ENCODE measurements at regions not wholly inside any gene's neighbourhood (a gene's known extent, or its start where the extent isn't known, plus 50 kb on each side); places are given as distances from the start of the nearest gene placed in this dataset.

DNA sequence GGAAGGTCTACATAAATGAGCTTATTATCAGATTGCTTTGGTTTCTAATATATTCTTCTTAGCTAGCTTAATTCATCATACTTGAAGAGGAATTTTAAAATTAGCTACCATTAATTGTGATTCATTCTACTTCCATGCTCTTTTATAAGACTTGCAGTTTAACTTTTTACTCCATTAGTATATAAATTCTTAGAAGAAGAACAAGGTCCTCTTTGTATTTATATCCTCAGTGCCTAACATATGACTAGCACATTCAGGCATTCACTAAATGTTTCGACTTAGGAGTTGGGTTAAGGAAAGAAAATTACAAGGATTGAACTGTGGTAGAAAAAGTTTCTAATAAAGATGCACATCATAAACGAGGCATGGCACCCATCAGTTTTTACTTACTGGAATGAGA, 1135.5 kb downstream of the JRKL start:
- Histone ChIP-seq H3K36me3 (ENCODE audit: control insufficient read depth, insufficient read depth, low read length) (no peaks in the 10 kb centered on the region), H3K4me1 (no peaks in the 10 kb centered on the region), H3K4me3 (ENCODE audit: low read depth, low read length) (no peak overlapping the region), H3K27me3 (replicated peaks; ENCODE audit: control insufficient read depth, insufficient read depth, low read length) (no peaks in the 10 kb centered on the region), H3K9me3 (0 out of 2 replicates have a peak, but pooled peaks cover 2% of the 10 kb centered on the region)
- no peaks in the 10 kb centered on the region for H3K27me3 Mint-ChIP-seq (ENCODE audit: insufficient read depth, unreplicated experiment)
- ChIA-PET CTCF (no interaction called here), POLR2A (no interaction called here)
- no peaks in the 10 kb centered on the region for H3K36me3 Mint-ChIP-seq (ENCODE audit: insufficient read depth, unreplicated experiment)
- DNase-seq: no peak
- TF ChIP-seq, protein P1, sequence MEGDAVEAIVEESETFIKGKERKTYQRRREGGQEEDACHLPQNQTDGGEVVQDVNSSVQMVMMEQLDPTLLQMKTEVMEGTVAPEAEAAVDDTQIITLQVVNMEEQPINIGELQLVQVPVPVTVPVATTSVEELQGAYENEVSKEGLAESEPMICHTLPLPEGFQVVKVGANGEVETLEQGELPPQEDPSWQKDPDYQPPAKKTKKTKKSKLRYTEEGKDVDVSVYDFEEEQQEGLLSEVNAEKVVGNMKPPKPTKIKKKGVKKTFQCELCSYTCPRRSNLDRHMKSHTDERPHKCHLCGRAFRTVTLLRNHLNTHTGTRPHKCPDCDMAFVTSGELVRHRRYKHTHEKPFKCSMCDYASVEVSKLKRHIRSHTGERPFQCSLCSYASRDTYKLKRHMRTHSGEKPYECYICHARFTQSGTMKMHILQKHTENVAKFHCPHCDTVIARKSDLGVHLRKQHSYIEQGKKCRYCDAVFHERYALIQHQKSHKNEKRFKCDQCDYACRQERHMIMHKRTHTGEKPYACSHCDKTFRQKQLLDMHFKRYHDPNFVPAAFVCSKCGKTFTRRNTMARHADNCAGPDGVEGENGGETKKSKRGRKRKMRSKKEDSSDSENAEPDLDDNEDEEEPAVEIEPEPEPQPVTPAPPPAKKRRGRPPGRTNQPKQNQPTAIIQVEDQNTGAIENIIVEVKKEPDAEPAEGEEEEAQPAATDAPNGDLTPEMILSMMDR (IDR thresholded peaks at IDR 0.05; ENCODE audit: insufficient read depth in 1 of 2, low read depth in 1 of 2, low read length in 1 of 2, severe bottlenecking in 1 of 2, unreplicated experiment in 1 of 2): no peak
- BruUV-seq (replicated peaks): no TSS peak
- H3K27ac Mint-ChIP-seq (ENCODE audit: unreplicated experiment): no peak overlapping the region
- peaks cover under 1% of the 10 kb centered on the region for H3K9me3 Mint-ChIP-seq (ENCODE audit: unreplicated experiment)
- no peaks in the 10 kb centered on the region for H3K4me1 Mint-ChIP-seq (ENCODE audit: low read depth, unreplicated experiment)
- no peak overlapping the region for H3K4me3 Mint-ChIP-seq (ENCODE audit: unreplicated experiment)
- intact Hi-C loops (cut with micrococcal nuclease; ENCODE audit: unreplicated experiment): no loop called here

DNA sequence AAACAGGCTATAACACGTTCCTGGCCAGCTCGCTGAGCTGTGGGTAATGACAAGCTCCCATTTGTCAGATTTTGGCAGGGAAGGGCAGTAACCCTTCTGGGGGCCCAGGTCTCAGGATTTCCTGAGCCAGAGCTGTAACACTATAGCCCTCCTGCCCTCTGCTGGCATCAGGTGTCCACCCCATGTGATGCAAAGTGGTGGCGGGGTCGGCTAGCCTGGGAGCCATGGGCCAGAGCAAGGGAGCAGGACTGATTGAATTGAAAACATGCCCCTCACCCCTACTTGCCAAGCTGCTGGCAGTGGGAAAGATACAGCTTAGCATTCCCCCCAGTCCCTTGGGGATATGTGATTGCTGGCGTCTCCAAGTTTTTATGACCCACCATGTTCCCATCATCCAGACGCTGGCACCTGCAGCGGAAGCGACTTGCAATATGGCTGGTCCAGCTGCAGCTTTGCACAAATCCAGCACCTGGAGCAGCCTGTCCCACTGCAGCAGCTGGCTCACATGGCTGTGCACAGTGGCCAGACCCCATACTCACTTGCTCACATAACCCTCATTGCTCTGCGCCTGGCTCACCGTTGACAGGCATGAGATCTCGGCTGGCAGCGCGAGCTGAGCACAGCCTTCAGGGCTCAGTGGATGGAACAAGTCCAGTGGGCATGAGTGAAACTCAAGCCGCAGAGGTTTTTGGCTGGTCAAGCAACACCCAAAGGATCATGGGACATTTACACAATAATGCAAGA, 1147.8 kb downstream of the JRKL start:
- intact Hi-C loops (cut with micrococcal nuclease; ENCODE audit: unreplicated experiment): no loop called here
- Histone ChIP-seq H3K4me1 (no peaks in the 10 kb centered on the region), H3K9me3 (no peaks in the 10 kb centered on the region; the same call in 1 of the 2 replicates), H3K27me3 (replicated peaks; ENCODE audit: control insufficient read depth, insufficient read depth, low read length) (no peaks in the 10 kb centered on the region), H3K36me3 (ENCODE audit: control insufficient read depth, insufficient read depth, low read length) (no peaks in the 10 kb centered on the region), H3K4me3 (ENCODE audit: low read depth, low read length) (no peak overlapping the region)
- H3K4me3 Mint-ChIP-seq (ENCODE audit: unreplicated experiment): no peak overlapping the region
- CTCF ChIA-PET: no interaction called here
- H3K27ac Mint-ChIP-seq (ENCODE audit: unreplicated experiment): no peak overlapping the region
- no peak for DNase-seq
- H3K27me3 Mint-ChIP-seq (ENCODE audit: insufficient read depth, unreplicated experiment): peaks cover 3% of the 10 kb centered on the region
- TF ChIP-seq, protein P1 (IDR thresholded peaks at IDR 0.05; ENCODE audit: insufficient read depth in 1 of 2, low read depth in 1 of 2, low read length in 1 of 2, severe bottlenecking in 1 of 2, unreplicated experiment in 1 of 2): no peak
- POLR2A ChIA-PET: no interaction called here
- no peaks in the 10 kb centered on the region for H3K4me1 Mint-ChIP-seq (ENCODE audit: low read depth, unreplicated experiment)
- H3K36me3 Mint-ChIP-seq (ENCODE audit: insufficient read depth, unreplicated experiment): no peaks in the 10 kb centered on the region
- H3K9me3 Mint-ChIP-seq (ENCODE audit: unreplicated experiment): peaks cover 31% of the 10 kb centered on the region
- BruUV-seq (replicated peaks): no TSS peak

DNA sequence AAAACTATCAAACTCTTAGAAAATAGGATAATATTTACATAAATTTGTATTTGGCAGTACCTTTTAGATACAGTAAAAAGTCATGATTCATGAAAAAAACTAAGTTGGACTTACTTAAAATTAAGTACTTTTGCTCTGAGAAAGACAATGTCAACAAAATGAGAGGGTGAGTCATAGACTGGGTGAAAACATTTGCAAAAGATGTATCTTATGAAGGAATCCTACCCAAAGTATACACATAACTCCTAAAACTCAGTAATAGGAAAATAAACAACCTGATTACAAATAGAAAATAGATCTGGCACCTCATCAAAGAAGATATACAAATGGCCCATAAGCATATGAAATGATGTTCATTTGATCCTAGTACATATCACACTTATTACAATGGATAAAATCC, 1154.6 kb downstream of the JRKL start:
- Histone ChIP-seq H3K4me3 (ENCODE audit: low read depth, low read length) (no peak overlapping the region), H3K27me3 (replicated peaks; ENCODE audit: control insufficient read depth, insufficient read depth, low read length) (no peaks in the 10 kb centered on the region), H3K36me3 (ENCODE audit: control insufficient read depth, insufficient read depth, low read length) (no peaks in the 10 kb centered on the region), H3K9me3 (no peaks in the 10 kb centered on the region), H3K4me1 (no peaks in the 10 kb centered on the region)
- no peak overlapping the region for H3K4me3 Mint-ChIP-seq (ENCODE audit: unreplicated experiment)
- no TSS peak for BruUV-seq (replicated peaks)
- H3K27ac Mint-ChIP-seq (ENCODE audit: unreplicated experiment): no peak overlapping the region
- H3K27me3 Mint-ChIP-seq (ENCODE audit: insufficient read depth, unreplicated experiment): peaks cover 3% of the 10 kb centered on the region
- H3K4me1 Mint-ChIP-seq (ENCODE audit: low read depth, unreplicated experiment): no peaks in the 10 kb centered on the region
- TF ChIP-seq, protein P1 (IDR thresholded peaks at IDR 0.05; ENCODE audit: insufficient read depth in 1 of 2, low read depth in 1 of 2, low read length in 1 of 2, severe bottlenecking in 1 of 2, unreplicated experiment in 1 of 2): no peak
- peaks cover 23% of the 10 kb centered on the region for H3K9me3 Mint-ChIP-seq (ENCODE audit: unreplicated experiment)
- no peaks in the 10 kb centered on the region for H3K36me3 Mint-ChIP-seq (ENCODE audit: insufficient read depth, unreplicated experiment)
- ChIA-PET CTCF (no interaction called here), POLR2A (no interaction called here)
- DNase-seq: no peak
- intact Hi-C loops (cut with micrococcal nuclease; ENCODE audit: unreplicated experiment): no loop called here
